ENCODE measurements at regions not wholly inside any gene's neighbourhood (a gene's known extent, or its start where the extent isn't known, plus 50 kb on each side); places are given as distances from the start of the nearest gene placed in this dataset.

GRCh38 chr11:11780858-11781257 is 60.9 kb upstream of the USP47 start:
- TF ChIP-seq CTCF (IDR thresholded peaks at IDR 0.05 in 8 of 11, conservative IDR thresholded peaks at IDR 0.05 in 3 of 11) (no peak), POLR2AphosphoS5 (IDR thresholded peaks at IDR 0.05) (no peak), POLR2A (IDR thresholded peaks at IDR 0.05) (no peak)
